ENCODE measurements at regions not wholly inside any gene's neighbourhood (a gene's known extent, or its start where the extent isn't known, plus 50 kb on each side); places are given as distances from the start of the nearest gene placed in this dataset.

GRCh38 chr3:193863657-193864357 lies 270.8 kb downstream of the OPA1 start:
- TF ChIP-seq CTCF (IDR thresholded peaks at IDR 0.05; ENCODE audit: control extremely low read depth in 1 of 3, insufficient read depth in 1 of 3, low read depth in 1 of 3, low read length in 3 of 3) (no peak), KDM5A (IDR thresholded peaks at IDR 0.05; ENCODE audit: low read length) (no peak), USF2 (IDR thresholded peaks at IDR 0.05; ENCODE audit: low read length) (no peak), POLR2AphosphoS5 (IDR thresholded peaks at IDR 0.05; ENCODE audit: low read depth, low read length) (no peak), RAD21 (IDR thresholded peaks at IDR 0.05 in 1 of 2, conservative IDR thresholded peaks at IDR 0.05 in 1 of 2; ENCODE audit: low read depth in 2 of 2, low read length in 2 of 2) (no peak), EZH2 (IDR thresholded peaks at IDR 0.05; ENCODE audit: low read depth, low read length, severe bottlenecking) (no peak), TAF1 (IDR thresholded peaks at IDR 0.05; ENCODE audit: low read depth, low read length) (no peak), TAF7 (optimal IDR thresholded peaks at IDR 0.05; ENCODE audit: borderline replicate concordance, low read depth, low read length) (no peak), SP2 (IDR thresholded peaks at IDR 0.05; ENCODE audit: low read length) (no peak), POLR2A (IDR thresholded peaks at IDR 0.05; ENCODE audit: control extremely low read depth in 1 of 2, low read depth in 2 of 2, low read length in 2 of 2) (no peak), RBBP5 (IDR thresholded peaks at IDR 0.05; ENCODE audit: borderline replicate concordance, low read depth, low read length) (no peak), RFX5 (IDR thresholded peaks at IDR 0.05; ENCODE audit: borderline replicate concordance, low read depth, low read length) (no peak)

Data from H1 (cell line).